ENCODE measurements at regions not wholly inside any gene's neighbourhood (a gene's known extent, or its start where the extent isn't known, plus 50 kb on each side); places are given as distances from the start of the nearest gene placed in this dataset.
"Not testable (repeated sequence)": the region's sequence is repeated elsewhere in the genome, so short reads cannot be mapped to it uniquely, and the experiment has no call there.

DNA sequence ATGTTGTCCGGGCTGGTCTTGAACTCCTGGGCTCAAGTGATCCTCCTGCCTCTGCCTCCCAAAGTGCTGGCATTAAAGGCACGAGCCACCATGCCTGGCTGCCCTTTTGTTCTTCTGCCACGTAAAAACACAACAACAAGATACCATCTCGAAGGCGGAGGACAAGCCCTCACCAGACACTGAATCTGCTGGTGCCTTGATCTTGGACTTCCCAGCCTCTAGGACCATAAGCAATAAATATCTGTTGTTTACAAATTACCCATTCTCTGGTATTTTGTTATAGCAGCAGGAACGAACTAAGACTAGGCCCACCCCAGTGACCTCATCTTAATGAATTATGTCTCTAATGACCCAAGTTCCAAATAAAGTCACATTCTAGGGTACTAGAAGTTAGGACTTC lies 128.4 kb upstream of the CACNA1A start:
- TF ChIP-seq, protein P1, sequence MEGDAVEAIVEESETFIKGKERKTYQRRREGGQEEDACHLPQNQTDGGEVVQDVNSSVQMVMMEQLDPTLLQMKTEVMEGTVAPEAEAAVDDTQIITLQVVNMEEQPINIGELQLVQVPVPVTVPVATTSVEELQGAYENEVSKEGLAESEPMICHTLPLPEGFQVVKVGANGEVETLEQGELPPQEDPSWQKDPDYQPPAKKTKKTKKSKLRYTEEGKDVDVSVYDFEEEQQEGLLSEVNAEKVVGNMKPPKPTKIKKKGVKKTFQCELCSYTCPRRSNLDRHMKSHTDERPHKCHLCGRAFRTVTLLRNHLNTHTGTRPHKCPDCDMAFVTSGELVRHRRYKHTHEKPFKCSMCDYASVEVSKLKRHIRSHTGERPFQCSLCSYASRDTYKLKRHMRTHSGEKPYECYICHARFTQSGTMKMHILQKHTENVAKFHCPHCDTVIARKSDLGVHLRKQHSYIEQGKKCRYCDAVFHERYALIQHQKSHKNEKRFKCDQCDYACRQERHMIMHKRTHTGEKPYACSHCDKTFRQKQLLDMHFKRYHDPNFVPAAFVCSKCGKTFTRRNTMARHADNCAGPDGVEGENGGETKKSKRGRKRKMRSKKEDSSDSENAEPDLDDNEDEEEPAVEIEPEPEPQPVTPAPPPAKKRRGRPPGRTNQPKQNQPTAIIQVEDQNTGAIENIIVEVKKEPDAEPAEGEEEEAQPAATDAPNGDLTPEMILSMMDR (IDR thresholded peaks at IDR 0.05; ENCODE audit: borderline replicate concordance, extremely low read depth, insufficient read depth): no peak
- H3K4me1 ChIP-seq (ENCODE audit: control insufficient read depth in 2 of 3, insufficient read depth in 2 of 3, low read depth in 1 of 3, low read length in 3 of 3): peaks cover 0 to 7% (median 3%) of the 10 kb centered on the region in 3 donors
- H3K9me3 ChIP-seq (ENCODE audit: control insufficient read depth in 2 of 3, insufficient read depth in 1 of 3, low read length in 3 of 3): peaks cover 0 to 6% (median 0%) of the 10 kb centered on the region in 3 donors
- no peak overlapping the region for H3K4me3 ChIP-seq (ENCODE audit: low read length in 3 of 3)
- FAIRE-seq: no peak
- DNase-seq: no peak
- intact Hi-C loops (cut with DNase I): no loop called here
- no peak overlapping the region for H3K27ac ChIP-seq (ENCODE audit: low read depth in 2 of 2, low read length in 2 of 2)
- no peaks in the 10 kb centered on the region for H3K36me3 ChIP-seq (ENCODE audit: control insufficient read depth in 2 of 3, insufficient read depth in 3 of 3, low read length in 3 of 3)
- H3K9ac ChIP-seq (ENCODE audit: low read length in 3 of 3): no peak overlapping the region
- no peaks in the 10 kb centered on the region for H3K27me3 ChIP-seq (ENCODE audit: control insufficient read depth, insufficient read depth, low read length)

DNA sequence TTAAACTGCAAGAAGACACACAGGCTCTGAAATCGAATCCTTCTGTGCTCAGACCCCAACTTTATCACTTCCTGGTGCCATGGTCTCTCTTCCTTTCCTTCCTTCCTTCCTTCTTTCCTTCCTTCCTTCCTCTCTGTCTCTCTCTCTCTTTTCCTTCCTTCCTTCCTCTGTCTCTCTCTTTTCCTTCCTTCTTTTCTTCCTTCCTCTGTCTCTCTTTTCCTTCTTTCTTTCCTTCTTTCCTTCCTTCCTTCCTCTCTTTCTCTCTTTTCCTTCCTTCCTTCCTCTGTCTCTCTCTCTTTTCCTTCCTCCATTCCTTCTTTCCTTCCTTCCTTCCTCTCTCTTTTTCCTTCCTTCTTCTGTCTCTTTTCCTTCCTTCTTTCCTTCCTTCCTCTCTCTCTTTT lies 127.2 kb upstream of the CACNA1A start:
- FAIRE-seq (no peak), DNase-seq (no peak)
- Histone ChIP-seq H3K9ac (ENCODE audit: low read length in 3 of 3) (no peak overlapping the region), H3K9me3 (ENCODE audit: control insufficient read depth in 2 of 3, insufficient read depth in 1 of 3, low read length in 3 of 3) (peaks cover 0 to 3% (median 0%) of the 10 kb centered on the region in 3 donors), H3K4me1 (ENCODE audit: control insufficient read depth in 2 of 3, insufficient read depth in 2 of 3, low read depth in 1 of 3, low read length in 3 of 3) (peaks cover 0 to 7% (median 3%) of the 10 kb centered on the region in 3 donors), H3K27ac (ENCODE audit: low read depth in 2 of 2, low read length in 2 of 2) (no peak overlapping the region), H3K36me3 (ENCODE audit: control insufficient read depth in 2 of 3, insufficient read depth in 3 of 3, low read length in 3 of 3) (no peaks in the 10 kb centered on the region), H3K4me3 (ENCODE audit: low read length in 3 of 3) (no peak overlapping the region), H3K27me3 (ENCODE audit: control insufficient read depth, insufficient read depth, low read length) (no peaks in the 10 kb centered on the region)
- intact Hi-C loops (cut with DNase I): no loop called here
- TF ChIP-seq, protein P1 (IDR thresholded peaks at IDR 0.05; ENCODE audit: borderline replicate concordance, extremely low read depth, insufficient read depth): no peak

DNA sequence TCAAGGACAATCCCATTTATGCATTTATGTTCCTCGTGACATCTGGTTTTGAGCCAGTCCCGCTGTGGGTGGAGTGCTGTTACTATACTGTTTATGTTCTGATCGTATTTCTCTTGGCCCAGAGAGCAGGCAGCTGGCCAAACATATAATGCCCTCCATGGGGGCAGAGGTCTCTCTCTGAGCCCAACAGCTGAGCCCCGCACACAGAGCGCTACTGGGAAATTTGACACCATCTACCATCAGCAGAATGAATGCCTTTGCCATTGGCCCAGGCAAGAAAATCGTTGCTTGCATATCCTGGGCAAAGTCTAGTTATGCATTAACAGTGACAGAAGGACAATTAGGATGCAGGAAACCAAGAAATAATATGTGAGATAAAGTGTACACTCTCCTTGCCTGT lies 126.8 kb upstream of the CACNA1A start:
- Histone ChIP-seq H3K4me1 (ENCODE audit: control insufficient read depth in 2 of 3, insufficient read depth in 2 of 3, low read depth in 1 of 3, low read length in 3 of 3) (peaks cover 0 to 7% (median 3%) of the 10 kb centered on the region in 3 donors), H3K27me3 (ENCODE audit: control insufficient read depth, insufficient read depth, low read length) (no peaks in the 10 kb centered on the region), H3K4me3 (ENCODE audit: low read length in 3 of 3) (no peak overlapping the region), H3K9ac (ENCODE audit: low read length in 3 of 3) (no peak overlapping the region), H3K9me3 (ENCODE audit: control insufficient read depth in 2 of 3, insufficient read depth in 1 of 3, low read length in 3 of 3) (peaks cover 0 to 3% (median 0%) of the 10 kb centered on the region in 3 donors), H3K27ac (ENCODE audit: low read depth in 2 of 2, low read length in 2 of 2) (no peak overlapping the region), H3K36me3 (ENCODE audit: control insufficient read depth in 2 of 3, insufficient read depth in 3 of 3, low read length in 3 of 3) (no peaks in the 10 kb centered on the region)
- intact Hi-C loops (cut with DNase I): no loop called here
- FAIRE-seq (no peak), DNase-seq (peak in 4 of 5 donors; percentile 76 to 88 (median 84))
- TF ChIP-seq, protein P1 (IDR thresholded peaks at IDR 0.05; ENCODE audit: borderline replicate concordance, extremely low read depth, insufficient read depth): no peak

DNA sequence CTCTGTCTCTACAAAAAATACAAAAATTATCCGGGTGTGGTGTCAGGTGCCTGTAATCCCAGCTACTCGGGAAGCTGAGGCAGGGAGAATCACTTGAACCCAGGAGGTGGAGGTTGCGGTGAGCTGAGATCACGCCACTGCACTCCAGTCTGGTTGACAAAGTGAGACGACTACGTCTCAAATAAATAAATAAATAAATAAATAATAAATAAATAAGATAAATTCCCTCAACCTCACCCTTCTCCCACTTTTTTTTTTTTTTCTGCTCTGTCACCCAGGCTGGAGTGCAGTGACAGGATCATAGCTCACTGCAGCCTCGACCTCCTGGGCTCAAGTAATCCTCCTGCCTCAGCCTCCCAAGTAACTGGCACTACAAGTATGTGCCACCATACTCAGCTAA lies 125.9 kb upstream of the CACNA1A start:
- H3K4me1 ChIP-seq (ENCODE audit: control insufficient read depth in 2 of 3, insufficient read depth in 2 of 3, low read depth in 1 of 3, low read length in 3 of 3); DNase-seq; H3K4me3 ChIP-seq (ENCODE audit: low read length in 3 of 3); H3K9ac ChIP-seq (ENCODE audit: low read length in 3 of 3); H3K36me3 ChIP-seq (ENCODE audit: control insufficient read depth in 2 of 3, insufficient read depth in 3 of 3, low read length in 3 of 3); H3K27ac ChIP-seq (ENCODE audit: low read depth in 2 of 2, low read length in 2 of 2); intact Hi-C loops (cut with DNase I); FAIRE-seq; H3K27me3 ChIP-seq (ENCODE audit: control insufficient read depth, insufficient read depth, low read length); H3K9me3 ChIP-seq (ENCODE audit: control insufficient read depth in 2 of 3, insufficient read depth in 1 of 3, low read length in 3 of 3): not testable (repeated sequence)

Measured in kidney (tissue), 13 donors.